Embryonic facial prominence (tissue), 1 donor: ENCODE measurements at regions not wholly inside any gene's neighbourhood (a gene's known extent, or its start where the extent isn't known, plus 50 kb on each side); places are given as distances from the start of the nearest gene placed in this dataset.
A peak's percentile ranks its signal among the peaks of the same experiment; 100 is the strongest.
"Not testable (repeated sequence)": the region's sequence is repeated elsewhere in the genome, so short reads cannot be mapped to it uniquely, and the experiment has no call there.

Experiments used
- DNase-seq: peaks from one replicate; pipeline ENCODE4 v3.0.0-alpha.2; 2016; ENCODE audit errors: extremely low spot score

DNA sequence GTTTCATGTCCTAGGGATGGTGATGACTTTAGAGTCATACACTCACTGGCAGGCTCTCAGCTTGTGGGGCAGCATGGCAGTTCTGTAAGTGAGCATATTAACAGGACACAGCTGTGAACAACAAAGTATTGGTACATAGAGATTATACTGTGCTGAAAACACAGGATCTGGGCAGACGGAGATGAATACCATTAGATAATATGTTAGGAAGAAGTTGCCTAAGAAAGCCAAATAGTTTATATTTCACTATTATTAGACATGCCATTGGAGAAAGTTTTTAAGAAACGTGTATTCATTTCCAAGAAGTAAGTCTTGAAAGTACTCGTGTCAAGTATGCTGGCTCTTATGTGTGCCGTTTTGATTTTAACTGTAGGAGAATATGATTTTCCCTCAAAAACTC, 274.5 kb downstream of the INHBA start:
- DNase-seq, result no peak

DNA sequence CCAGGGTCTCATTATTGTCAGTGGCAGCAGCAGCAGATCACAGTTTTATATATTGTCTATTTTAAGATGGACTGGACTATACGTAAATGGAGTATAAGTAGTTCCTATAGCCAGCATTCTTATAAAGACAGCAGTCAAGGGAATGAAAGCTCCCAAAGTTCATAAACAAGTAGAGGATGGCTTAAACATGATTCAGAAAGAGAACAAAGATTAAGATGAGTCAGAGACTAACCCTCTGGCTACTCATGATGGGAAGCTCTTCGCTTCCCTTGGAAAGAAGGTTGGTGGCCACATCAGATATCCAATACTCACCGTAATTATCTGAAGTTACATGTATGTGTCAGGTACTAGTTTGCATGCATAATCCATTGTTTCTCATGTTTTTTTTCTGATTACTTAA, 277.0 kb downstream of the INHBA start:
- no peak for DNase-seq

DNA sequence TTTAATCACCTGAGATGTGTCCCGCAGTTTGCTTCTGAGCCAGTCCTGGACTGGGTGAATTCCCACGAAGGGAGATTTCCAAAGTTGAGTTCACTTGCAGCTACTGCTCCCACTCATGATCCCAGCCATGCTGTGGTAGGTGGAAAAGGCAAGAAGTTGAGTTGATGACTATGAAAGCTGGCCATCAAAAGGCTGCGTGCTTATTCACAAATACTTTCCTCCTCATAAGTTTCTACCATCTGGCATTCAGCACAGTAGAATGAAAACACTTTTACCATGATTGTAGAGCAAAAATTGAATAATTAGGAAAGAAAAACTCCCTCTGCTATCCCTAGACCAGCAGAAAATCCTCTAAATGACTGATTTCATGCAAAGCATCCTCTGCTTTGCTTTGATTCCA, 281.8 kb downstream of the INHBA start:
- DNase-seq, result no peak

DNA sequence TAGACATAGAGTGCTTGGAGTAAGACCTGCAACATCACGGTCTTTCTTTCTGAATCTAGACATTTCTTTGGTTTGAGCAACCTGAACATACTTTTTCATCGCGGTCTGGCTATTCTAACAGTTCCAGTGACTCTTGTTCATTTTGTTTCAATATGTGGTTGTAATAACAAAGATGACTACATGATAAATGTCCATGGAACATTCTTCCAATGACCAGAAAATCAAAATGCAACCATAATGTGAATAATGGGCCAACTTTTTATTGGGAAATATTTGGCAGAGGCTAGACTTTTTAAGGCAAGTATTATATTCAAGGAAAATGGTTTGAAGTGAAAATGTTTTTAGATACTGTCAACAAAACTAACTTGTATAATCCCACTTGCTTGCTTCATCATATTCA, 282.5 kb downstream of the INHBA start:
- no peak for DNase-seq

DNA sequence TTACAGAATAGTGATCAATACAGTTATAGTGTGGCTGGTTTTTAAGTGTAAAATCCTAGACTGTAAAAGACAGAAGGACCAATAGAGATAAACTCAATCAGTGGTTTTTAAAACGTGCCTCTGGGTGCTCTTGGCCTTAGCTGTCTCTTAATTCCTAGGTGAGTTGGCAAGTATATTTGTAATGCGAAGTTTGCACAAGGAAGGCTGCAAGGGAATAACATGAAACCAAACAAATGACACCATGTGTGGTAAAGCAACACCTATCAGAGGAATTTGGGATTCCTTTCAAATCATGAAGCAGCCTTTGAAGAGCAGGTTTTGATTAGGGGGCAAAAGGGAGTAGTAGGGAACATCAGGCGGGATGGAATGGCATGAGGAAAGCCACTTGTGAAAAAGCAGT, 284.6 kb downstream of the INHBA start:
- DNase-seq, result no peak

DNA sequence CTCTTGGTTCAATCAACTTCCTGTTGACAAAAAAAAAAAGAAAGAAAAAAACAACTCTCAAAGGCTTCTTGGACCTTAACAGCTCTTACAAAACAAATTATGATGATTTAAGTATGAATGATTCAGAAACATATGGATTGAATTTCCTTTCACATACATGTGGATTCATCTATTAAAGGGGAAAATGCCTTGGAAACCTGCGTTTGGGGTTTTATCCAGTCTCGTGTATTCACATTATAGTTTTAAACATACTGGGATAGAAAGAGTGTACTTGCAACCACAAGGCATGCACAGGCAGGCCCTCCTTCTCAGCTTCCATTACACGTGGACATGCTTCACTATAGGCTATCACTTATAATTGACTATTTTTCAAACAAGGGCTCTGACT, 286.7 kb downstream of the INHBA start:
- peak; percentile 52 for DNase-seq

DNA sequence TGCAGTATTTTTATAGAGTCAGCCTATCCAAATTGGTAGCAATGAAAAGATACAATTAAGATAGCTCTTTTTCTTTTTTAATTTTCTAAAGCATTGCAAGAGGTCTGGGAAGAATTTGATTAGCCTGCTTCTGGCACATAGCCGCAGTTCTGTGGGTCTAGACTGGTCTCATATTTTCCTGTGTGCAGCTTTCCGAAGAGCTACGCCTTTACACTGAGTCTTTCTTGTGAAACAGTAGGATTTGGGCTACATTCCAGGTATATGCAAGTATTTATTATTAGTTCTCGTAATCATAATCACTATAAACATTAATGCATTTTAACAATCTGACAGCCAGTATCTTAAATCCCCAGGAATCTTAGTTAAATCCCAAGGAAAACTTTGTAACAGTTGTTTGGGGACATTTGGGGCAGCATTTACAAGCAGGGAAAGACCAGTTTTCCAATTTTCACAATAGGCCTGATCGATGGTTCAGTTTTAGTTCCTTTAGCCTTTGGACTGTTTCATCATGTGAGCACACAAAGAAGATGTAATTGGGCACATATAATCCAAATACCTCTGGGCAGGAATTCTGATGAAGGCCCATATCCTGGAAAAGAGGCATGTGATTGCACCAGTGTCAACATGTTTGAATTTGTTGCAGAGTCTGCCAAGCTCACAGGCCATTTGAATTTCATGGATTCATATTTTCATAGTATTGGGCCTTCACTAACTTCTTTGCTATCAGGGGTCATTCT, 287.3 kb downstream of the INHBA start:
- DNase-seq, result no peak

DNA sequence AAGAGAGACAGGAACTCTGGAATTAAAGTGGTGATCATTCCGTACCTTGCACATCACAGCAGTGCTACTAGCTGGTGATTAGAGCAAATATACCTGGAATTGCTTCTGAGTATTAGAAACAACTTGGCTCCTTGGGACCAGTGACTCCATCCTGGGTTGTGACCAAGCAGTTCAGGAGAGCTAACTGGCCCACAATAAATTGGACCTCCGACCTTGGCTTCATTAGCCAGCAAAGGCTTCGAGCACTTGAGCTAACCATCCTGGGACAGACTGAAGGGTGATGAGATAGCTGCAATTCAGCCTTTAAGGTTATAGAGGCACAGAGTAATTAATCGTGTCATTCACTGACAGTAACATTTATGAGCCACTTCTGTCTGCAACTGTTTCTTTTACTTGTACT, 287.8 kb downstream of the INHBA start:
- DNase-seq, result no peak

DNA sequence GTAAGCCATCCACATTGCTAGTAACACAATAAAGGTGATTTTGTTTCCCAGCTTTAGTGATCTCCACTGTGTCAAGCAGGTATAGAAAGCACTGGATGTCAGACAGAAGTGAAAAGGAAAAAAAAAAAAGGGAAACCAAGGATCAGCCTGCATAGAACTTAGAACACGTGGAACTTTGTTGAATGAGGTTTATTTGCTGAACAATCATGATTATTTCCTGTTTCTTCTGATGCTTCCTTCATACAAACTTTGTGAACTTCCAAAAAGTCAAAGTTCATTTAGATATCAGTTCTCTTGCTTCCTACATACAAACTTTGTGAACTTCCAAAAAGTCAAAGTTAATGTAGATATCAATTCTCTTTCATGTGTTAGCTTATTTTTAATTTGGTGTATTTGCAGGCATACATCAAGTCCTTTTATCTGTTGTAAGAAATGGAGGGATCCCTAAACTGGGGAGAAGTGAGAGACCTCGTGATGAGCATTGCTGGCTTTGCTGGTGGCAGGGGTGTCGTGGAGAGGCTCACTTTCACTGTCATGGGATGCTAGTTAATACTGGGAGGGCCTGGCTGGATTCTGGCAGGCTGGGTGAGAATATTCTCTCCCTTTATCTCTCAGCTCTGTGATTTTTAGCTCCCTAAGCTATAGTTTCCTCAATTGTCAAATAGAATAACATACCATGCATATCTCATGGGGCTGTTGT, 298.4 kb downstream of the INHBA start:
- DNase-seq, result no peak

DNA sequence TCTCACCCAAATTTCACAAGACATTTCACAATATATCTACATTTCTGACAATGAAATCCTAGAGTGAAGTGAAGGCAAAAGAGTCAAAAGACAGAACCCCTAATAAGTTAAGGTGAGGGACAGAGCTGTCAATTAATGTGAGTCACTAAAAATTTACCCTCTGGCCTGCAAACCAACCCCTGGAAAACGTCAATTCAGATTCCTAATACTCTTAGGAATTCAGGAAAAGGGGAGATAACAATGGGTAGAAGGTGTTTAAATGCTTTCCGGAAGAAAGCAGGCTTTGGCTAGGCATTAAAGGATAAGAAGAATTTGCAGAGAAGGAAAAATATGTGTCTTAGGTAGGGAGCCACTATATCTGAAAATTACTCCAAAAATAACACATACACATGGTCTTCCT, 299.6 kb downstream of the INHBA start:
- DNase-seq, result no peak

DNA sequence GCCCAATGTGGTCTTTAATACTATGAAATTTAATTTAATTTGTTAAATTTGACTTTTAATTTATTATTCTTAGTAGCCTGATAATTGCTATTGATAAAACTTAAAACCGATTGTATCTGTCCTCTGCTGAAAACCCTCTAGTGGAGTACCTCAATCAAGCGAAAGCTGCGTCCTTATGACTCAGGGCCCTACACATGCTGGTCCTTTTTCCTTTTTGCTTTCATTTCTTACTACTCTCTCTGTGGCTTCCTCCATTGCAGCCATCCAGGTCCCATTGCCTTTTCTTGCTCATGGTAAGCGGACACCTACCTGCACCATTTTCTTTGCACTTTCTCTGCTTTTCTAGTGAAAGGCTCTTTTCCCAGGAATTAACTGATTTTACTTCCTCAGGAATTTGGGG, 301.1 kb downstream of the INHBA start:
- no peak for DNase-seq

DNA sequence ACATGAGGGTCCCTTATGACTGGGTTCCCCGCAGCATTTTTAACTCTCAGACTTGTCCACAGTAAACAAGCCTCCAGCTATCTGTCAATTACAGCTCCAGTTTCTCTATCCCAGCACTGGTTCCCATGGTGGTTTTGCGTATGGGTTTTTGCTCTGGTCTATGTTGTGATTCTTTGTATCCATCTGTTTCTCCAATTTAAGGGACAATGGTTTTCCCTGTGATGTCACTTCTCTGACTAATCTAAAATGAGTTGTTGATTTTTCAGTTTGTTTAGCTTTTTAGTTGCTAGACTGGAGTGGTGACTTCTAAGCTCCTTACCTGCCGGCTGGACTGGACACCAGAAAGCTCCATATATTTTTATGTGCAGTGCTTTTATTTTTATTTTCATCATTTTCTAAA, 303.7 kb downstream of the INHBA start:
- no peak for DNase-seq

DNA sequence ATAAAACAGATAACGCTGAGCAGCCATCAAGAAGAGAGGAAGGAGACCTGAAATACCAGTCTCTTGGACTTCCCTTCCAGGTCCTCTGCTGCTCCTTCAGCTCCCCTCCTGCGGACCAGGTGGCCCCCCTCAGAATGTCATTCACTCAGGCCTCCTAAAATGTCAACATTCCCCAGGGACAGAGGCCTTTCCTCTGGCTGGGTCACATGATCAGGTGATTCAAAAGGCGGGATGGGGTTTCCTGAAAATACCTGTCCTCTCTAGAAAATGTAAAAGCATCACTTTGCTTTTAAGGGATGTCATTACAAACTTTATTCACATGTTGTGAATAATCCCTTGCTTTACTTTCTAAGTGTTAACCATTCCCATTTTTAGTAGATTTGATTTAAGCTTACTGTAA, 311.1 kb downstream of the INHBA start:
- no peak for DNase-seq

DNA sequence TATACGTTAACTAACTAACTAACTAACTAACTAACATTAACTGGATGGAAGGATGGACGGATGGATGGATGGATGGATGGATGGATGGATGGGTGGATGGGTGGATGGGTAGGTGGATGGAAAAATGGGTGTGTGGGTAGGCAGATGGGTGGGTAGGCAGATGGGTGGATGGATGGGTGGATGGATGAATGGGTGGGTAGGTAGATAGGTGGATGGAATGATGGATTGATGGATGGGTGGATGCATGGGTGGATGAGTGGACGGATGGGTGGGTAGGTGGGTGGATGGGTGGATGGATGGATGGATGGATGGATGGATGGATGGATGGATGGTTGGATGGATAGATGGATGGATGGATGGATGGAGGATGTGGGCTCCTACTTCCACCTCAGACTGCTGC, 314.0 kb downstream of the INHBA start:
- not testable (repeated sequence) for DNase-seq

DNA sequence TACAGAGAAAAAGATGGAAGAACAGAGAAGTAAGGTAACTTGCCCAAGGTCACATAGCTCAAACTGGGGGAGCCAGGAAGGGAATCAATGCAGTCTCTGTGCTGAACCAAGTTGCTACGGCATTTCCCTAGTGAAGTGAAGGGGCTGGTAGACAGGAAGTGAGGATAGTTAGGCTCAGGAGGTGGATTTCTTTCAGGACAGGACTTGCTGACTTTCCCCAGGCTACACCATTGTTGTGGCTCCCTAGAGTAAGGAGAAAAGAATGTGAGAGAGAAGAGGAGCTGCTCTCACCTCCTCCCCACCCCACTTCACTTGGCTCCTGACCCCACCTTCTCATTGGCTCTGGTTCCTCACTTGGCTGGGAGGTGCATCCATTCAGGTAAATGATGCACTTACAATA, 316.9 kb downstream of the INHBA start:
- DNase-seq, result no peak

DNA sequence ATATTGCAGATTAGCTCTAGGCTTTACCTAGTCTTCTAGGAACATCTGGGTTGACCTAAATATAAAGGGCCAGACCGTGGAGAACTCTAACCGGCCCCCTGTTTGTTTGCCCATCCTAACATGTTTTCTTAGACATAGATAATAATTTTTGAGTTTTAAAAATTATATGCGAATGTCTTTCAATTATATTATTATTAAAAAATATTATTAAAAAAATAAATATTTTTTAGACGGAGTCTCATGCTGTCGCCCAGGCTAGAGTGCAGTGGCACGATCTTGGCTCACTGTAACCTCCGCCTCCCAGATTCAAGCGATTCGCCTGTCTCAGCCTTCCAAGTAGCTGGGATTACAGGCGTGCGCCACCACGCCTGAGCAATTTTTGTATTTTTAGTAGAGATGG, 318.5 kb downstream of the INHBA start:
- DNase-seq, result no peak

DNA sequence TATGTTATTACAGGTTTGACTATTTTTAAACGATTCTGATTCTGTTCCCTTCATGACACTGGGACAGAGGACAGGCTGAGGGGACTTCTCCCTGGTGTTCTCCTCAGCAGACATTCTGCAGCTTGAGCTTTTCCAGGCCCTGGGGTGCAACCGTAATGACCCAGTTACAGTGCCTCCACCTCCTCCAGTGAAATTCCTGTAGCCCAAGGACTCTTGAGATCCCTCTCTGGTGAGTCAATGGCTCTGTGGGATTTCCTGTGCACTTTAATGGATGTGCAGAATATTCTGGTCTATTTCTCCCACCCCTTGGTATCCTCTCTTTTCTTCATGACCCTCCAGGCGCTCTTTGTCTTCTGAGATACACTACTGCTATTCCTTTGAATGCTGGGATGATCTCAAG, 319.3 kb downstream of the INHBA start:
- no peak for DNase-seq

DNA sequence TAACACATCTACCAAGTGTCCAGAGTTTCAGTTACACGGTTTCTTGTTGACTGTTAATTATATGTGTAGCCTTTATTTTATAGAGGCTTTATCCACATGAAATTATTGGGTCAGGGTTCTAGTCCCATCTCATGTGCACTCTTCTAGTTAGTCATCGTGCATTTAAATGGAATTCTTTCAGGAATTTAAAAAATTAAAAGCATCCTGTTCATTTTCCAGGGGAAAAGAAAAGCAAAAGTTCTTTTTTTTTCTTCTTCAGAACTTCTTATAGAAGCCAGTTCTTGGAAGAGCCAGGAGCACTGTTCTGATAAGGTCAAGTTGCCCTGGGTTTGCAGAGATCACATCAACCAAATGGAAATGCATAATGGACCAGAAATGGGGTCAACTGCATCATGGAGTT, 324.7 kb downstream of the INHBA start:
- no peak for DNase-seq

DNA sequence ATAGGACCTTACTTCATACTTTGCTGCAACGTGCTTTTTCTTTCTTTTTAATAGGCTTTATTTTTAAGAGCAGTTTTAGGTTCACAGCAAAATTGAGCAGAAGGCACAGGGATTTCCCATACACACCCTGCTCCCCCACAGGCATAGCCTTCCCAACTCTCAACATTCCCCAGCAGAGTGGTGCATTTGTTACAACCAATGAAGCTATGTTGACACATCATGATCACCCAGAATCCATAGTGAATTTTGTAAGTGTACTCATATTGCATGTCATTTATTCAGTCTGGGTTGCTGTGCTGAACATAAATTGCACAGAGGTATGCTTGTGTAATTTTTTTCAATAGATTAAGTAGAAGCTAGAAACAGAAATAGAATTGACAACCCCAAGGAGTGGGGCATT, 327.3 kb downstream of the INHBA start:
- DNase-seq, result no peak

DNA sequence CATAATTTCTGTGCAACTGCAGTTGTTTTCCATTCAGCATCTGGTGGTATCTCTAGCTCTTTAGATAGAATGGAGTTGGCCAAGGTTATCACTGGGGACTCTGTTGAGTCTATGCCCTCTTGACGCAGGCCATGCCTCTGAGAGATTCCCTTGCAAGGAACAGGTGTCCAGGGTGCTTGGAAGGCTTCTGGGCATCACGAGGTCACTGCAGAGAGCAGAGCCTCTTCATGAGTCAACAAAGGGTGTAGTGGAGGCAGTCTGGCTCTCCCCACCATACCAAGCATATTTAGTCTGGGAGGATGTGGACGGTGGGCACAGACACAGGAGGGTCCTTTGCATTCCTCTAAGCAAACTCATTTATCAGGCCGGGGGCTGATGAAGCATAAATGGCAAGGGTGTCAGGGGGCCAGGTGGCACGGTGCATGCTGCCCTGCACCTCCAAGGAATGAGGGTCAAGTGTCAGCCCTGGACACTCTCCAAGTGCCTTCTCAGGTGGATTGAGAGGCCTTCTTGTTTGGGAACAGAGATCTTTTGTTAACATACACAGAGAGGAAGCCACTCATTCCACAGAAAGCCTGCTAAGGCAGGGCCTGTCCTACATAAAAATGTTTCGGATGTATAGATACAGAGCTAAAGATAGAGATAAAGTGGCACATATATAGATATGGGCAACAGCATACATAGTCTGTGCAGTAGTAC, 328.6 kb downstream of the INHBA start:
- no peak for DNase-seq

DNA sequence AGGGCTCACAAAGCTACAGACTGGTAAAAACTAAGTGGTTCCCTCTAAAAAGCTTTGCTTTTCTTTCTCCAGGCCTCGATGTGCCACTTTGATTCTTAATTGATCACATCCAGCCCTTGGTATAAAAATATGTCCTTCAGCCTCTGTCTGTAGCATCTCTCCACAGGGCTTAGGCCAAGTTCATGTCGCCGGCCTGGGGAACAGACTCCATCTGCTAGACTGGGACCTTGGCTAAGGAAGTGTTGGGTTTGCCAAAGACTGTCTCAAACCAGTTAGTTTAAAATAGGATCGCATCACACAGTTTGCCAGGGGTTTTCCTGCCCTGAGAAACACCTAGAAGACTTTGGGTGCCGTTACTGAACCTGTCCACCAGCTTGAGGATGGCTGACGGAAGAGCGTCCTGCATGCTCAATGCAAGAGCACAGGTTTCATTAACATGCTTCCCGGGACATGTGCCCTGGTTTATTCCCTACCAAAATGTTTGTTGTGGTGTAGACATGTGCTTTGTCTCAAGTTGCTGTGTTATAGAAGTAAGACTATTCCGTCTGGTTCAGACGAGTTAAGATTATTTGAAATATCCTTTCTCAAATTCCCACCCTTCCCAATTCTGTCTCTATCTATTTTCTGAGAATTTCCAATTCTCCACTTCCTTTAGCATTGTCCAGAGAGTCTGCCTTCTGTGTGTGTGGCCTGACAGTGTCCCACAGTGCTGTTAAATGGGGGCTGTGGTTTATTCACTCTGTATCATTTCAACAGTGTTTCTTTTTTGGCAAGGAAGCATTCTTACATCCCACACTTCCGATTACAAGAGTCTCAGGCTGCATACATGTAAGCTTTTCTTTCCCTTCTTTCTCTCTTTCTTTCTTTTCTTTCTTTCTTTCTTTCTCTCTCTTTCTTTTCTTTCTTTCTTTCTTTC, 334.7 kb downstream of the INHBA start:
- no peak for DNase-seq

DNA sequence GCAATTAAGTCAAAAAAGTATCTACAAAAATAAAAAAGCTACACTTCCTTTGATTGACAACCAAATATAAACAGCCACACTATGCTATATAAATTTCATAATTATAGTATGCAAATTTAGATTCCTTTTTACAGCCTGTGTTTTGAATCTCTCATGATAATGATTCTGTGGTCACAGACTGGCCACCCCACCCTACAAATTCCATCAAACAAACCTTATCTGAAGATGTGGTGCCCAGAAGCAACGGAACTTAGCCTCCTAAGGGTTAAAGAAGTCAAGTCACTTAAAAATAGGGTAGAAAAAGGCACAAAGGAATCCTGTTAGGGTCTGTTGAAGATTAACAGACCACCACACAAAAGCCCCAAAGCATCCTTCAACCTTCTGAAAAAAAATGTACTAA, 351.8 kb downstream of the INHBA start:
- no peak for DNase-seq
